ENCODE measurements at regions not wholly inside any gene's neighbourhood (a gene's known extent, or its start where the extent isn't known, plus 50 kb on each side); places are given as distances from the start of the nearest gene placed in this dataset.
"Not testable (repeated sequence)": the region's sequence is repeated elsewhere in the genome, so short reads cannot be mapped to it uniquely, and the experiment has no call there.

- no peak for DNase-seq (ENCODE audit: low read depth in 2 of 2)
These were observed 456.3 kb upstream of the ERCC4 start for GRCh38 chr16:13463619-13464018.

GRCh38 chr16:13471036-13471435, 448.9 kb upstream of the ERCC4 start:
- DNase-seq (ENCODE audit: low read depth in 2 of 2) = no peak

GRCh38 chr16:13478991-13479390, 441.0 kb upstream of the ERCC4 start:
- DNase-seq (ENCODE audit: low read depth in 2 of 2) = no peak

GRCh38 chr16:13479549-13479948, 440.4 kb upstream of the ERCC4 start:
- DNase-seq (ENCODE audit: low read depth in 2 of 2) = no peak

- DNase-seq (ENCODE audit: low read depth in 2 of 2) = no peak
These were observed 439.2 kb upstream of the ERCC4 start for GRCh38 chr16:13480801-13481200.

- DNase-seq (ENCODE audit: low read depth in 2 of 2) = no peak
These were observed 436.8 kb upstream of the ERCC4 start for GRCh38 chr16:13483121-13483520.

GRCh38 chr16:13489416-13489815, 430.5 kb upstream of the ERCC4 start:
- not testable (repeated sequence) for DNase-seq (ENCODE audit: low read depth in 2 of 2)

- no peak for DNase-seq (ENCODE audit: low read depth in 2 of 2)
These were observed 427.9 kb upstream of the ERCC4 start for GRCh38 chr16:13492046-13492445.

- DNase-seq (ENCODE audit: low read depth in 2 of 2) = no peak
These were observed 415.9 kb upstream of the ERCC4 start for GRCh38 chr16:13503960-13504635.

- no peak for DNase-seq (ENCODE audit: low read depth in 2 of 2)
These were observed 412.4 kb upstream of the ERCC4 start for GRCh38 chr16:13507530-13507929.

- DNase-seq (ENCODE audit: low read depth in 2 of 2) = no peak
These were observed 409.4 kb upstream of the ERCC4 start for GRCh38 chr16:13510425-13511151.

- DNase-seq (ENCODE audit: low read depth in 2 of 2) = no peak
These were observed 402.1 kb upstream of the ERCC4 start for GRCh38 chr16:13517841-13518240.

- DNase-seq (ENCODE audit: low read depth in 2 of 2) = no peak
These were observed 400.1 kb upstream of the ERCC4 start for GRCh38 chr16:13519871-13520270.

- DNase-seq (ENCODE audit: low read depth in 2 of 2) = no peak
These were observed 398.6 kb upstream of the ERCC4 start for GRCh38 chr16:13521356-13521755.

GRCh38 chr16:13527332-13527731, 392.6 kb upstream of the ERCC4 start:
- DNase-seq (ENCODE audit: low read depth in 2 of 2) = no peak

GRCh38 chr16:13528691-13529090, 391.3 kb upstream of the ERCC4 start:
- no peak for DNase-seq (ENCODE audit: low read depth in 2 of 2)

- DNase-seq (ENCODE audit: low read depth in 2 of 2) = no peak
These were observed 390.6 kb upstream of the ERCC4 start for GRCh38 chr16:13529193-13529982.

GRCh38 chr16:13540771-13541170, 379.2 kb upstream of the ERCC4 start:
- no peak for DNase-seq (ENCODE audit: low read depth in 2 of 2)

- DNase-seq (ENCODE audit: low read depth in 2 of 2) = no peak
These were observed 377.7 kb upstream of the ERCC4 start for GRCh38 chr16:13542284-13542683.

GRCh38 chr16:13543850-13544249, 376.1 kb upstream of the ERCC4 start:
- no peak for DNase-seq (ENCODE audit: low read depth in 2 of 2)

GRCh38 chr16:13545271-13545670, 374.7 kb upstream of the ERCC4 start:
- DNase-seq (ENCODE audit: low read depth in 2 of 2) = no peak

GRCh38 chr16:13550254-13550653, 369.7 kb upstream of the ERCC4 start:
- no peak for DNase-seq (ENCODE audit: low read depth in 2 of 2)
